Neural progenitor cell (in vitro differentiated cells): ENCODE measurements at regions not wholly inside any gene's neighbourhood (a gene's known extent, or its start where the extent isn't known, plus 50 kb on each side); places are given as distances from the start of the nearest gene placed in this dataset.

Source experiments
- EZH2phosphoT487 ChIP-seq: fragments of 200-600 bp; sonication (generic); IDR thresholded peaks from 2 replicates; pipeline ENCODE4 v1.6.1; 2017; ENCODE audit warnings: antibody characterized with exemption
- TF ChIP-seq, protein P1 (sequence below): fragments of 200-600 bp; sonication (generic); IDR thresholded peaks from 2 replicates; pipeline ENCODE4 v1.5.1; 2017; ENCODE audit warnings: antibody characterized with exemption, mild to moderate bottlenecking

DNA sequence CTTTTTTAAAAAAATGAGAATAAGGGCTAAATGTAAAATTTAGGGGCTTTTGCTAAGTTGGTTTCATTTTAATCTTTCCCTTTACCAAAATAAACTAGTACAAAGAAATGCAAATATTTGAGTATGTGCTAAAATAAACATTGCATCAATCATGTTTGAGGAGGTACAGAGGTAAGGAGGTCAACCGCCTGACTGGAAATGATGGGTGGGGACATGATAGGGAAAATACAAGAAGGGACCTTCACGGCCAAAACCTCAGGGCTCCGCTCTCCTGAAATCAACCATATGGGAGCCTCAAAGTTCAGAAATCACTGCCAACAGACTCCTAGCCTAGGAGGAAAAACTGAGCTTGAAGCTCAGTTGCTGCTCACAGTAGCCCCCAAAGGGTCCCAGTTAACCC lies 207.6 kb downstream of the AHR start:
- no peak for TF ChIP-seq EZH2phosphoT487
- TF ChIP-seq, protein P1, sequence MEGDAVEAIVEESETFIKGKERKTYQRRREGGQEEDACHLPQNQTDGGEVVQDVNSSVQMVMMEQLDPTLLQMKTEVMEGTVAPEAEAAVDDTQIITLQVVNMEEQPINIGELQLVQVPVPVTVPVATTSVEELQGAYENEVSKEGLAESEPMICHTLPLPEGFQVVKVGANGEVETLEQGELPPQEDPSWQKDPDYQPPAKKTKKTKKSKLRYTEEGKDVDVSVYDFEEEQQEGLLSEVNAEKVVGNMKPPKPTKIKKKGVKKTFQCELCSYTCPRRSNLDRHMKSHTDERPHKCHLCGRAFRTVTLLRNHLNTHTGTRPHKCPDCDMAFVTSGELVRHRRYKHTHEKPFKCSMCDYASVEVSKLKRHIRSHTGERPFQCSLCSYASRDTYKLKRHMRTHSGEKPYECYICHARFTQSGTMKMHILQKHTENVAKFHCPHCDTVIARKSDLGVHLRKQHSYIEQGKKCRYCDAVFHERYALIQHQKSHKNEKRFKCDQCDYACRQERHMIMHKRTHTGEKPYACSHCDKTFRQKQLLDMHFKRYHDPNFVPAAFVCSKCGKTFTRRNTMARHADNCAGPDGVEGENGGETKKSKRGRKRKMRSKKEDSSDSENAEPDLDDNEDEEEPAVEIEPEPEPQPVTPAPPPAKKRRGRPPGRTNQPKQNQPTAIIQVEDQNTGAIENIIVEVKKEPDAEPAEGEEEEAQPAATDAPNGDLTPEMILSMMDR, result no peak
